NCI-H82 treated with DMSO at 0.1 percent for 48 hours (cell line): ENCODE measurements at regions not wholly inside any gene's neighbourhood (a gene's known extent, or its start where the extent isn't known, plus 50 kb on each side); places are given as distances from the start of the nearest gene placed in this dataset.

ENCODE experiments used
- DNase-seq: peaks from one replicate; lab custom pipeline; 2025; ENCODE audit not compliant: unreplicated experiment; lab: John Stamatoyannopoulos, UW

DNA sequence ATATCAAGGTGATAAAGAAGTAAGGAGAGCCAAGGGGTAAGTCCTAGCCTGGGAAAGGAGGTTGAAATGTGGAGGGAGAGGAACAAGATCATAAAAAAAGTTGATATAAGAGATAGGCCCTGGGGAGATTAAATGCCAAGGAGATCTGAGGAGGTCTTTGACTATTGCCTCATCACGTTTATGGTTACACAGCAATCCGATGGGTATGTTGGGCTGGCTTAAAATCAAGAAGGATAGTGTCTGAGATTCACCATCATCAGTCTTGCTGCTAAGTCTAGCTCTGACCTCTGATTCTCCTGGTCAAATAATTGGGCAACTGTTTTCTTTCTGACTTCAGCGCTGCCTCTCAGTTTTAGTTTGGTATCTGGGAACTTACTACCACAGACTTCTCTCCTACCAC is 416.3 kb downstream of the GPATCH2 start:
- DNase-seq, result no peak

DNA sequence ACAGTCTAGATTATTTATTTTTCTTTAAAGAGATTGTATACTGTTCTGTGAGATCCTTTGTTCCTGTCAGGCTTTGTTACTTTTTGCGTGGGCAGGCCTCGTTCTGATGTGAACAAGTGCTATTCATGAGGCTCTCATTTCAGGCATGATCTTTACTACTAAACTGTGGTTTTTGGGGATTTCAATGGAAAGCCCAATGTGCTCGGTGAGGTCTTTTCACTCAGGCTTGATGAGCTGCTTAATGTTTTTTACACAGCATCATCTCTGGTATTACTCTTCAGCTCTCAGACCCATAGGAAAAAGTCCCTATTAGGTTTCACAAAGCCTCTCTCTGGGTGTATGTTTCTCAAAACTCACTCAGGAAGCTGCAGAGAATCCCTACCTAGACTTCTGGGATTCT is 419.4 kb downstream of the GPATCH2 start:
- no peak for DNase-seq

DNA sequence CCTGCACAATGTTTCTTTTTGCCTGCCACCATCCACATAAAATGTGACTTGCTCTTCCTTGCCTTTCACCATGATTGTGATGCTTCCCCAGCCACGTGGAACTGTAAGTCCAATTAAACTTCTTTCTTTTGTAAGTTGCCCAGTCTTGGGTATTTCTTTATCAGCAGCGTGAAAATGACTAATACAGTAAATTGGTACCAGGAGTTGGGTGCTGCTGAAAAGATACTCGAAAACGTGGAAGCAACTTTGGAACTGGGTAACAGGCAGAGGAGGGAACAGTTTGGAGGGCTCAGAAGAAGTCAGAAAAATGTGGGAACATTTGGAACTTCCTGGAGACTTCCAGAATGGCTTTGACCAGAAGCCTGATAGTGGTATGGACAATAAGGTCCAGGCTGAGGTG is 425.3 kb downstream of the GPATCH2 start:
- DNase-seq, result no peak

DNA sequence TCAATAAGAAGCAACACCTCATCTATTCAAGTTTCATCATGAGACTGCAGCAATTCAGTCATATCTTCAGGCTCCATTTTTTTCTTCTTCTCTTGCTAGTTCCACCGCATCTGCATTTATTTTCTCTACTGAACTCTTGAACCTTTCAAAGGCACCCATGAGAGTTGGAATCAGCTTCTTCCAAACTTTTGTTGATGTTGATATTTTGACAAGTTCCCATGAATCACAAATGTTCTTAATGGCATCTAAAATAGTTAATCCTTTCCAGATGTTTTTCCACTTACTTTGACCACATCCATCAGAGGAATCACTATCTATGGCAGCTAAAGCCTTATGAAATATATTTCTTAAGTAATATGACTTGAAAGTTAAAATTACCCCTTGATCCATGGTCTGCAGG is 434.3 kb downstream of the GPATCH2 start:
- no peak for DNase-seq

- no peak for DNase-seq
Observed at GRCh38 chr1:217193151-217193550, 437.7 kb downstream of the GPATCH2 start.

GRCh38 chr1:217191441-217191840 is 439.4 kb downstream of the GPATCH2 start:
- DNase-seq, result no peak

DNA sequence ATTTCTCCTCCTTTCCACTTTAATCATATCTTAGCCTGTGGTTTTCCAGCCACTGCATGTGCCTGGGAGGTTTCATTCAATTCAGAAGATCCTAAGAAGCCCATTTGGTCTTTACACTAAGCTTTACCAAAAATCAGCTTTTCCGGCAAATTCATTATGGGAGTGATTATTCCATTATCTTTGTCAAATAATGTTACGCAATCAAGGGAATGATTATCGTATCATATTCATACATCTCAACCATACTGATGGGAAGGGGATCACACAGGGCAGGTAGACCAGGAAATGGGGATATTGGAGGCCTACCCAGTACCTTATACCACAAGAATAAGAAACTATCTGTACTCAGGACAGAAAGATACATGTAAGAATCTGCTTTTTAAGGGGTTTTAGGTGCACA is 440.5 kb downstream of the GPATCH2 start:
- DNase-seq, result no peak

DNA sequence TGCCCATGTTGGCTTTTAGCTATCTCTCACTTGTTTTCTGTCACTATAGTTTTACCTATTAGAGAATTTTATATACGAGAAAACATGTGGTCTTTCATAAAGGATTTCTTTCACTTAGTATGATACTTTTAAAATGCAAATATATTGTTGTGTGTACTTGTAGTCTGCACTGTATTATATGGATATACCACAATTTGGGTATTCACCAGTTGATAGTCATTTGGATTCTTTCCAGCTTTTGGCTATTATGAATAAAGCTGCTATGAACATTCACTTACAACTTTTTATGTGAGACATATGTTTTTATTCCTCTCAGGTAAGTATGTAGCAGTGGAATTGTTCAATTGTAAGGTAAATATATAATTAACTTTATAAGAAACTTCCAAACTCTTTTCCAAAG is 441.5 kb downstream of the GPATCH2 start:
- DNase-seq, result no peak

- DNase-seq, result no peak
Observed at GRCh38 chr1:217188280-217189237, 442.3 kb downstream of the GPATCH2 start.

DNA sequence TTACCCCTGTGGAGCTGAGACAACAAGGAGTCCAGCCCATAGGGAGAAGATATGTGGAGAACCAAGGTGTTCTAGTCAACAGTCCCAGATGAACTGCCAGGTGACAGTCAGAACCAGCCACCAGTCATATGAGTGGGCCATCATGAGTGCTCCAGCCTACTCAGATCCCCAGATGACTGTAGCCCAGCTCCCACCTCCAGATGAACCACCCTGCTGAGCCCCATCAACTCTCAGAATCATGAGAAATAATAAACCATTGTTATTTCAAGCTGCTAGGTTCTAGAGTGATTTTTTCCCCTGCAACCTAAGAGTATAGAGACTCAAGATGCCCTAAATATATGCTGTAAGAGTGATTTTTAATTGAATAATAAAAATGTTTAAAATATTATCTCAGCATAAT is 444.2 kb downstream of the GPATCH2 start:
- DNase-seq, result no peak

GRCh38 chr1:217184854-217185253 is 446.0 kb downstream of the GPATCH2 start:
- DNase-seq, result no peak

- no peak for DNase-seq
Observed at GRCh38 chr1:217182992-217183391, 447.9 kb downstream of the GPATCH2 start.

GRCh38 chr1:217181756-217182155 is 449.1 kb downstream of the GPATCH2 start:
- no peak for DNase-seq

DNA sequence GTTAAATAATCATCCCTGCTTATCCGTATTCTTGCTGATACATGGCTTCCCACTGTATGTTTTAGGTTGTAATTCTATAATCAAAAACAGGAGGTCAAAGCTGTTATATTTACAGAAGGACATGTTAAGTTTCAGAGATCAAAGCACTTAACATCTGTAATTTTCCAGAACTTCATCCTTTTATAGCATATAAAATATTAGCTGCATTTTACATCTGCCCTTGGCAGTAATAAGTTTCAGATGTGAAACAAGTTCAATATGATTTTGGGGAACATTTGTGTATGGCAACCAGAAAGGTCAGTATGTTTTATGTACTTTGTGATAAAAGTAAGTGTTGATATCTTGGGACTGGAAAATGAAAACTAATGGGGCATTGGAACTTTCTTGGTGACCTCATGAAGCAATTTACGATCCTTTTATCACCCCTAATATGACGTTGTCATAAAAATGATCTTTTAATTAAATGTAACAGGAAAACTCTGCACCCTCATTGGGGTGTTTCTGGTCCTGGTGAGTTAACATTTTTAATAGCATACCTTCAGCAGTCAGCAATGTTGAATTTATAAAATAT is 449.6 kb downstream of the GPATCH2 start:
- no peak for DNase-seq

DNA sequence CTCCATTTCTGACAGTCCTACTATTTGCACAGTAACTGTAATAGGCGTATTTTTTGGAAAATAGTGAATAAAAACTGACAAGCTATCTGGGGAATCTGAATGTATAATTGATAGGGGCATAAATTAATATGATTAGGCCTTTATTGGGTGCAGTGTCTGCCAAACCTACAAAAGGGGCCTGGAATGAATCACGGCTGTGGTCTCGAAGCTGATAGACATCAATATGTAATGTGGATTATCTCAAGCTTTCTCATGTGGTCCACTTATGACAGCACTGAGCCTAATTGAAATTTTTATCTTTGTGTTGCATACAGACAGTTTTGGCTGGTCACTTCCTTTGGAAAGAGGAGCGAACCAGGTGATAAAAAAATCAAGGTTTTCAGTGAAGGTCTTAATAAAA is 450.4 kb downstream of the GPATCH2 start:
- no peak for DNase-seq

DNA sequence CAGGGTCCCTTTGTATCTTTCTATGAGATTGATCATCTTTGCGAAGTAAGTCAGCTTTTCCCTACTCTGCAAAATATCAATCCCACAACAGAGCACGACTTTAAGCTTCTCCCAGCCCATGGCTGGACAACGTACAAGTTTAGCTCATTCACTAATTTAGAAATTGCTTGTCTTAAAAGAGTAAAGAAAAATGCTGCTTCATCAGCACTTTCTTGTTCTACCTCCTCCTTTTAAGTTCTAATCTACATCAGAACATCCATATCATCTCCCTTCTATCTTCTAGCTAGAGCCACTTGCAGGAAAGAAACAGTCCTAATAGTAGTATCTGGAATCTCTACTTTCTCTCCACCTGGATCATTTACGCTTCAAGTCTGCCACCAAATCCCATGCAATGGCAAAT is 441.2 kb upstream of the ESRRG start:
- no peak for DNase-seq

DNA sequence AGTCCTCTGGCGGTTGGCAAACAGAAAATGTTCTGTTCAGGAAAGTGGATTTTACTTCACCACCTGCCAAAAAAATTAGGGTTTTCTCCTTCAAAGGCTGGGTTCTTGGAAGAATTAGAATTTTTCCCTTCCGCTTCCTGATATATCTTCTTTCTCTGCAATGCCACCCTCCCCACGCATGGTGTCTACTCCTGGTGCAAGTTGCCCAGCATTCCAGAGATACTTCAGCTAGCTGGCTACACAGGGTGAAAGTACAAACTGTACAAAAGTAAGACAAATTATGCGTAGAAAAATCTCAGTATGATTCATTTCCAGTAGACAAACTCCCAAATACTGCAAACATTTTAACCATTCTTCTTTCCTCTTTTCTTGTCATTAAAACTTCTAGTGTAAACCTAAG is 430.1 kb upstream of the ESRRG start:
- no peak for DNase-seq

- no peak for DNase-seq
Observed at GRCh38 chr1:217150366-217150765, 427.1 kb upstream of the ESRRG start.

GRCh38 chr1:217149791-217150190 is 426.6 kb upstream of the ESRRG start:
- no peak for DNase-seq

GRCh38 chr1:217141711-217142110 is 418.5 kb upstream of the ESRRG start:
- no peak for DNase-seq

GRCh38 chr1:217140041-217140901 is 417.0 kb upstream of the ESRRG start:
- no peak for DNase-seq

GRCh38 chr1:217139513-217139912 is 416.3 kb upstream of the ESRRG start:
- DNase-seq, result no peak
